Mammary epithelial cell (primary cell): ENCODE measurements at regions not wholly inside any gene's neighbourhood (a gene's known extent, or its start where the extent isn't known, plus 50 kb on each side); places are given as distances from the start of the nearest gene placed in this dataset.

Experiments used
- EZH2 ChIP-seq: IDR thresholded peaks from 2 replicates; pipeline ENCODE4 v1.6.1; 2012; ENCODE audit warnings: low read length, inconsistent platforms, borderline replicate concordance
- TF ChIP-seq, protein P1 (sequence below), 2 donors: IDR thresholded peaks in 1 of 2; conservative IDR thresholded peaks in 1 of 2; 2 replicates each; pipeline ENCODE4 v1.5.1; 2011 to 2012; ENCODE audit warnings: inconsistent platforms in 2 of 2, low read length in 2 of 2, mild to moderate bottlenecking in 2 of 2, control low read depth in 1 of 2, low read depth in 1 of 2; ENCODE audit not compliant: insufficient read depth in 1 of 2; ENCODE audit errors: extremely low read depth in 1 of 2

DNA sequence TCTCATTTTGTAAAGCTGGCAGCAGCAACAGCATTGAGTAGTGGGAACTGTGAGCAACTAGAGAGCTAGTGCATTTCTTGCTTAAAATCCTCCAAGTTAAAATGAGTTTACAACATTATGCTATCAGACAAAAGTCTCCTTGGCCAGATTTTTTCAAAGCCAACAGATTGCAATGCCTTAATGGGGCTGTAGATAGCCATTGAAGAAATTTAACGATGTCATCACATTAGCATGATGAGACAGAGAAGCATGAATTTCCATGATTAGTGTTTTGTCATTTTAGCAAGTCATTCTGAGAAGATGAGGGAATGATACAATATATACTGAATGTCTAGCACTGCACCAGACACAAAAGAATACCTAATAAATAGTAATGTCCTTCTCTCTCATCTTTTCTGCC, 307.5 kb upstream of the REG3G start:
- TF ChIP-seq, protein P1, sequence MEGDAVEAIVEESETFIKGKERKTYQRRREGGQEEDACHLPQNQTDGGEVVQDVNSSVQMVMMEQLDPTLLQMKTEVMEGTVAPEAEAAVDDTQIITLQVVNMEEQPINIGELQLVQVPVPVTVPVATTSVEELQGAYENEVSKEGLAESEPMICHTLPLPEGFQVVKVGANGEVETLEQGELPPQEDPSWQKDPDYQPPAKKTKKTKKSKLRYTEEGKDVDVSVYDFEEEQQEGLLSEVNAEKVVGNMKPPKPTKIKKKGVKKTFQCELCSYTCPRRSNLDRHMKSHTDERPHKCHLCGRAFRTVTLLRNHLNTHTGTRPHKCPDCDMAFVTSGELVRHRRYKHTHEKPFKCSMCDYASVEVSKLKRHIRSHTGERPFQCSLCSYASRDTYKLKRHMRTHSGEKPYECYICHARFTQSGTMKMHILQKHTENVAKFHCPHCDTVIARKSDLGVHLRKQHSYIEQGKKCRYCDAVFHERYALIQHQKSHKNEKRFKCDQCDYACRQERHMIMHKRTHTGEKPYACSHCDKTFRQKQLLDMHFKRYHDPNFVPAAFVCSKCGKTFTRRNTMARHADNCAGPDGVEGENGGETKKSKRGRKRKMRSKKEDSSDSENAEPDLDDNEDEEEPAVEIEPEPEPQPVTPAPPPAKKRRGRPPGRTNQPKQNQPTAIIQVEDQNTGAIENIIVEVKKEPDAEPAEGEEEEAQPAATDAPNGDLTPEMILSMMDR (conservative IDR thresholded peaks at IDR 0.05 in 1 of 2, IDR thresholded peaks at IDR 0.05 in 1 of 2; ENCODE audit: extremely low read depth in 1 of 2, insufficient read depth in 1 of 2, low read depth in 1 of 2, low read length in 2 of 2): no peak
- no peak for TF ChIP-seq EZH2
